Activated CD4-positive, alpha-beta T cell treated with anti-CD3 and anti-CD28 coated beads, Interleukin-2, amount 50 U/mL, for 48 hours (primary cell): ENCODE measurements at regions not wholly inside any gene's neighbourhood (a gene's known extent, or its start where the extent isn't known, plus 50 kb on each side); places are given as distances from the start of the nearest gene placed in this dataset.

Experiments used
- DNase-seq, 2 experiments: peaks; one replicate each; pipeline ENCODE4 v3.0.0-alpha.2; 2020

DNA sequence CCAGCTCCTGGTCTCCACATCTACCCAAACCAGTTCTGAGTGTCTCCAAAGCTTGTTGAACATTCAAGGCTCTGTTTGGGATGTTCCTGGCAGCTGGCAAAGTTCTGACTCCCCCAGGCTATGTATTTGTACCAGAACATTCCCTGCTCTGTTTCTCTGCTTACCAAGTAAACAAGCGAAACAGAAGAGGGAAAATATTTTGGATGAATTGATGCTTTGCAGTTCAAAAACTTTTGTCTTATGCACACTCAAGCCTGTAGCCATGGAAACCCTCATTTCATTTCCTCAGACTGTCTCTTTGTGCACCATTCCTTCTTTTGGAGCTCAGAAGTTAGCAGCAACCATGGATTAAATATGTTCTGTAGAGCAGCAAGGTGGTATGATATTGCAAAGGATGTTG lies 145.8 kb downstream of the ACTL7B start:
- DNase-seq = no peak

DNA sequence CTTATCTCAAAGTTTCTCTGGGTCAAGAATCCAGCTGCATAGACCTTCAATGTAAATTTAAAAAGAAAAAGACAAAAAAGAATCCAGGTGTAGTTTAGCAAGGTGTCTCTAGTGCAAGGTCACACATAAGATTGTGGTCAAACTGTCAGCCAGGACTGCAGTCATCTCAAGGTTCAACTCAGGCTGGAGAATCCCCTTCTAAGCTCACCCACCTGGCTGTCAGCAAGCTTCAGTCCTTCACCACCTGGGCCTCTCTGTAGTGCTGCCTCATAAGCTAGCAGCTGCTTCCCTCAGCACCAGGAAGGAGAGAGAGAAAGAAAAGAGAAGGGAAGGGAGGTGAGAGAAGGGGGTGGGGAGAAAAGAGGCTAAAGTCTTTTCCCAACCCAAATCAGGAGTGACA lies 146.7 kb downstream of the ACTL7B start:
- no peak for DNase-seq

DNA sequence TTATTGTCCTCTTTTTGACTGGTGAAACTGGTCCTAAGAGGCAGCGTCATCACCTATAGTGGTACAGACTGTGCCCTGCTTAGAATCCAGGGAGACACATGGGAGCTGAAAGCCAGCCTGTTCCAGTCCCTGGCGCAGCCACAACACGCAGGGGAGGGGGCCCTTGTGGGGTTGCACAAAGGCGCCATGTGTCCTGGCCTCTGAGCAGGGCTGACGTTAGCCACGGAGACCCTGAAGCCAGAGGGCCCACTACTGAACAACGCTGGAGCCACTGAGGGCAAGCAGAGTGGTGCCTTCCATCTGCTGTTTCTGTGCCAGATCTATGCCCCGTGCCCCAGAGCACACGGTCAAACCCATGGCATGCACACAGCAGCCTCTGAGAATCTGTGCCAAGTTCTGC lies 147.3 kb downstream of the ACTL7B start:
- DNase-seq = no peak

DNA sequence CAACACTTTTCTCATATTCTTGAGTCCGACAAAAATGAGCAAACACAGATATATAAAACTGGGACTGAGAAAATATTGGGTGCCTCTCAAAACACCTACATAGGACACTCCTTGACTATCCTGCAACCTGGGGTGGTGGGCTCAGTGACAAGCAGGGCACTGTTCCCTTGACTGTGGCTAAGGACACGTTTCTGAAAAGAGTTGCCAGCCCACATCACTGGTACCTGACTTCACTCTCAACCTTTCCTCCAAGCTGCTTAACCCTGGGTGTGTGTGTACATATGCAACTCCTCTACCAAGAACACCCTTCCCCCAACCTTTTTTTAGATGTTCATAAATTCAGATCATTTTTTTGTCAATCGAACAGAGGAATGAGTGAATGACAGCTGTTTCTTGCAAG lies 148.7 kb downstream of the ACTL7B start:
- no peak for DNase-seq

DNA sequence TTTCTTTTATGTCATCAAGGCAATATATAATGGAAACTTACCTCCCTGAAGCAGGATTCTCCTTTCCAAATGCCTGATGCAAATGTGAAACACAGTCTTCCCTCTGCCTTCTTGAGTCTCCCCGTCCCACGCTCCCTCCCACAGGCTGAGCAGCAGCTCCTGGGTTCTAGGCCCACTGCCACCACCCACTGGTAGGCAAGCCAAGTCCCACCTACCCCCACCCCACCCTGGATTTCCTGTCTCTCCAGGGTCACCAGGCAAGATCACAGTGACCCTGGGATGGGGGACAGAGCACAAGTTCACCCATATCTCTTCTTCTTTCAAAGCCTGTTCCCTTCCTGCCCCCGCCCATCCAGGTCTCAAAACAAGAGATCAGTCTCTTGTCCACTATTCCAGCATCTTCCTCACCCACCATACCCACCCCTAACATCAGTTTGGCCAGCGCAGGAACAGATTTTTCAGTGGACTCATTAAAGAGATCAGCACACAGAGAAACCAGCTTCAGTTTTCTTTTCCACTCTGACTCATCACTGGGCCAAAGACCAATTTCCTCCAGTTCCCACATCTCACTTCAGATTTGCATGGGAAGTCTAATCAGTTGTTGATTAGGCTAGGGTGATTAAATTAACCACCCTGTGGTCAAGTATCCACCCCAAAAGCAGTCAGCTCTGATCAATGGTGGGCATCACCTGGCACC lies 151.5 kb downstream of the ACTL7B start:
- DNase-seq = no peak

DNA sequence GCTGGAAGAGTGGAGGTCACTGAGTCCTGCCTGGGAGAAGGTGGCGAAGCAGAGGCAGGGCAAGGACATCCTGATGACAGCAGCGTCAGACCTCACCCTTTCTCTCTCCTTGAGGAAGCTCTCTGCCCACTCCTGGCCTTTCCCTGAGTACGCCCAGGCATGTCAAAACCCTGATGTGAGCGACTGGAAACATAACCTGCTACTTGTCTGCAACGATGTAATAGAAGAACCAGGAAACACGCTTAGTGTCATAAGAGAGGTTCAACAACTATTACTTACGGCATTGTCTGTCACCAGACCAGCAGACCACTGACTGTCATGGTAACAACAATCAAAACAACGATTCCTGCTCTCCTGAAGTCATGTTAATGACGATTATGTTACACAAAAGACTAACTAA lies 152.4 kb downstream of the ACTL7B start:
- no peak for DNase-seq

DNA sequence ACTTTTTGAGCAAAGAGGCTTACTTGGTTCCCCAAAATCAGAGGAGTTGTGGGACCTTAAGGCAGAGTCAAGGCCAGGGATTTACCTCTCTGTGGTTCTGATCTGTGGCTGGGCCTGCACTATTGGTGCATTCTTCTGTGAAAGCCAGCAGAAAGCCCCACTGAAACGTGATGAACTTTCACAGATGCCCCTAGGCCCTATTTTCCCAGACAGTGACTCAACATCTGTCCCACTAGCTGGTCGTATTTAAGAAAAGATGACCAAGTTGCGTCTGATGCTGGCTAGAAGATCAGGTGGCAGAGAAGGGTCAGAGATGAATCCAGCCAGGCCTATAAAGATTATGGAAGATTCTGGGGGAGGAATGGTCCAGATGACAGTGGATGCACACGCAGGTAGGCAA lies 153.1 kb downstream of the ACTL7B start:
- no peak for DNase-seq

DNA sequence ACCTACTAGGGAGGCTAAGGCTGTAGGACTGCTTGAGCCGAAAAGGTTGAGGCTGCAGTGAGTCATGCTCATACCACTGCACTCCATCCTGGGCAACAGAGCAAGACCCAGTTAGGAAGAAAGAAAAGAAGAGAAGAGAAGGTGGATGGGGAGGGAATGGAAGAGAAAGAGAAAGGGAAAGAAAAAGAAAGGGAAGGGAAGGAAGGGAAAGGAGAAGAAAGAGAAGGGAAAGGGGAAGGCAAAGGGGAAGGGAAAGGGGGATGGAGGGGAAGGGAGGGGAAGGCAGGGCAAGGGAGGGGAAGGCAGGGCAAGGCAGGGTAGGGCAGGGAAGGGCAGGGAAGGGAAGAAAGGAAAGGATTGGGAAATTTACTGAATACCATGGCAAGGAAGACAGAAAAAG lies 157.0 kb downstream of the ACTL7B start:
- DNase-seq = no peak

DNA sequence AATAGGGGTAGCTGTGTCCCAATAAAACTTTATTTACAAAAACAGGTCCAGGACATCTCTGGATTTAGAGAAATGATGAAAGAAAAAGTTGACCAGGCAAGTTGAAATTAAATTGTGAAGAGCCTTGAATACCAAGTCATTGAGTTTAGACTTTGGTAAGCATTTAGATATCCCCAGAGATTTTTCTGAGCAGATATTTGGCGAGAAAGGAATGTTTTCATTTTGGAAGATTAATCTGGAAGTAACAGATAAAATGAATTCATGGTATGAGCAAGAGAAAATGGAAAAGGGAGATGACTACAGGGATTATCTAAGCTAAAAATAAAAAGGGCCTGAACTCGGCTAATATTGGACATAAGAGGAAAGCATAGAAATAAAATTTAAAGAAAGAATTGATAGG lies 157.6 kb downstream of the ACTL7B start:
- DNase-seq = no peak

DNA sequence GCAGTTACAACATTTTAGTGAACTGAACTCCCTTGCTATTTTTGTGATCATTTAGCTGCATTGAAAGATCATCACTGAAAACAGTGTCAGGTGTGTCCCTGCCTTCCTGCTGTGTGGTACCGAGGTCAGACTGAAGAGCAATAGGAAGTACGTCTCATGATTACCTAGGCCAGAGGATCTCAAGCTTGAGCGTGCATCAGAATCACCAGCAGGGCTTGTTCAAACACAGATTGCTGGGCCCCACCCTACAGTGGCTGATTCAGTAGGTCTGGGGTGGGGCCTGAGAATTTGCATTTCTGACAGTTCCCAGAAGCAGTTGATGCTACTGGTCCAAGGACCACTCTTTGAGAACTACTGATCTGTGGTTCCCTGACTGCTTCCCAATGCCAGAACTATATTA lies 159.6 kb downstream of the ACTL7B start:
- no peak for DNase-seq

DNA sequence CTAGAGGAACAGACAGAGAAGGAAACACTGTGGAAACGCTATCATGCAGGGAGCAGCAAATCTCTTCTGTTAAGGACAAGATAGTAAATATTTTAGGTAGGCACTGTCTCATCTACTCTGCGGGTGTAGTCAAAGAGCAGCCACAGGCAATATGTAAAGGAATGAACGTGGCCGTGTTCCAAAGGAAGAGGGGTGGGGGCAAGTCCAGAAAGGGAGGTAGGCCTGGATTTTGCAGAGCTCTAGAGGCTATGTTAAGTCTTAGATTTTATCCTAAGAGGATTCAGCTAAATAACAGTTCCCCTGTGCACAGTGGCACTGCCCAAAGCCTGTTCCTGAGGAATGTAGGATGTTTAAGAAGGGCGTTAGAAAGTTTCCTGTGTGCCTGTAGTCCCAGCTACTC lies 161.6 kb downstream of the ACTL7B start:
- no peak for DNase-seq

DNA sequence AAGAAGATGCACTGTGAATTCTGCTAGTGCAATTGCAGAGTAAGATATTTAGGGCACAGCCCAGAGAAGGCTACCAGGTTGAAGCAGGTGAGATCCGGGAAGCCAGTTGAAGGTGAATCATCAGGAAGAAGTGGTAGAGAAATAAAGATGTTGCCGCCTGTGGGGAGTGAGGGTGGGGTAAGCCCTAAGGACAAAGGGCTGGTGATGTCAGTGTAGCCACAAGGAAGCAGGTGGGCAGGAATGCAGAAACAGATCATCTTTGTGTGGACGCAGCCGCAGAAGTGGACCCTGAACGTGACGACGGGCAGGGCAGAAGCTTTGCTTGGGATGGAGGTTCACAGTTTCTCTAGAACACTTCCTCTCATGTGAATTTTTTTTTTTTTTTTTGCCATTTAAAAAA lies 164.2 kb downstream of the ACTL7B start:
- no peak for DNase-seq

DNA sequence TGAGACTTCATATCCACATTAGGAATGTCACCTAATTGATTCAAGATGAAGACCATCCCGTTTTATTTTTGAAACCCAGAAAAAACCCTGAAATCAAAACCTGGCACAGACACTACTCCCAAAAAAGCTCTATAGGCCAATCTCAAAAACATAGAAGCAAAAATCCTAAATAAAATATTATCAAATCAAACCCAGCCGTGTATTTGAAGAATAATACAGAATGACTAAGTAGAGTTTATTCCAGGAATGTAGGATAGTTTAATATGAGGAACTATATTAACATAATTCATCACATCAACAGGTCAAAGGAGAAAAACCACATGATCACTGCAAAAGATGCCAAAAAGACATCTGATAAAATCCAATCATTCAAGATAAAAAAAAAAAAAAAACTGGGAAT lies 167.1 kb downstream of the ACTL7B start:
- no peak for DNase-seq

DNA sequence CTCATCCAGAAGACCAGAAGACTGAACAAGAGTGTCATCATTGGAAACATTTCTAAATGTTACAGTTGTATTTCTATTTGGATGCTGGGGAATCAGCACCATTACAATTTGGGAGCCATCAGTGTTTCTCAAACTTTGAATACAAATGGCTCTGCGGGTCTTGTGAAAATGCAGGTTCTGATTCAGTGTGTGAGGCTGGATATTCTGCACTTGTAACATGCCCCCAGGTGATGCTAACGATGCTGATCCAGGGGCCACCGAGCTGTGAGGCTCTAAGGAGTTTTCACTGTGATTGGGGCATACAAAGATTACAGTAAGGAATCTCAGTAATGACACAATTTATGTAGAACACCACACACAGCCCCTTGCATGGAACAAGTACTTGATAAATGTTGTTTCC lies 167.7 kb downstream of the ACTL7B start:
- no peak for DNase-seq

DNA sequence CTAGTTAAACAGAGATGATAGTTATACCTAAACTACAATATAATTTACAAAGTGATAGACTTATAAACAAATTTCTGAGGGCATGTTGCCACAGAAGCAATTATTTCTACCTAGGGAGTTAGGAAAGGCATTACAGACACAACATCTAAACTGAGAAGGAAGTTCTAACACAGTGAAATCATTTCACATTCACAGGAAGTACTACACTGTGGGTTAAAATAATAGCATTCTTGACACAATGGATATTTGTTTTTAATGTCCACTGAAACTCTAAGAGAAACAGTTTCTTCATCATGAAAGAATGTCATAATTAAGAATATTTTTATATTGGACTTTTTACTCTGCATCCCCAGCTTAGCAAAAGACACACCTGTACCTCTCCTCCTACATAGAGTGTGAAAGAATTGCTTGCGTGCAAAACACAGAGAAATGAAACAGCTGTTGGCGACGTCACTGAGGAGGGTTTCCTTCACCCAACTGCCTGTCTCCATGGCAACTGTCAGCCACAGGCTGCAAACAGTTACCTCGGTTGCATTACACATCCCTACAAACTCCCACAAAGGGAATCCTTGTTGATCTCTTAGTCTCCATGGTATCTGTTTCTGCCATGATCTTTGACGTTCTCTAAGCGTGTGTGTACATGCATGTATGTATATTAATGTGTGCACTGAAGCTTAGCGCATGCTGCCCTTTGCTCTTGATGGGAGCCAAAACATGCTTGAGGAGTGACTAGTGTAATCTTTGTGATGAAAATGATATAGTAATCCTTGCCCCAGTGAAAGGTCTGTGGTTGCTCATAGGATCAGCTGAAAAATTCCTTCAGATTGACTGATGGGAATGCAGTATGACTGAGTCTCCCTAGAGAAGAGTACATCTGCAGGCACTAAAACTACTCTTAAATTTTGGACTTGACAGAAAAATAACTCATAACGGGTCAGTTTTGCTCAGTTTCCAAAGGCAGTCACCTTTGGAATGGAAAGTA lies 168.5 kb downstream of the ACTL7B start:
- no peak for DNase-seq

DNA sequence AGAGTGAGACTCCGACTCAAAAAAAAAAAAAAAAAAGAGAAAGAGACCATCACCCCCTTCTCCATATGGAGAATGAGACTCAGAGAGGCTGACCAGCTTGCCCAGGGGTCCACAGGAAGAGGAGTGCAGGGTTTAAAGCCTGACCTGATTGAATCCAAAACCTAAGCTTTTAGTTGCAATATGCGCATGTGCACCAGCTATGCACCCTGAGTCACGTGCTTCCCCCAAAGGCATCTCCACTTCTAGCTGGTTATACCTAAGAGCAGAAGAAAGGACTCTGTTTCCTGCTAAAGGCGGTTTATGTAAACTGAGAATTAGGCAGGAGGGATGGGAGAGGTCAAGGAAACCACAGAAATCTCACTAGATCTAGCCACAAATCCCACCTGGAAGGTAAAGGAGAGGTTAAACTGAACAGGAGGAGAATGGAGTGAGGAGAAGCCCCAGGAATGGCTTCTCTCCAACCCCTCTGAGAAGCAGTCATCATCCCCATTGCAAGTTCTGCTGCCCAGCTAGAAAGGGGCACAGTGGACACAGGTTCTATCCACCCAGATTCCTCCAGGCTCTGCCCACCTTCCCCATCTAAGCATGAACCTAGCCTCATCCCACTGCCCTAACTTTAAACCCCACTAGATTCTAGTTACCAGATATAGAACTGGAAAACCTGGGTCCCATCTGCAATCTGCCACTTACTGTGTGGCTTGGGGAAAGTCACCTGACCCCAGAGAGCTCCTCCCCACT lies 171.3 kb downstream of the ACTL7B start:
- no peak for DNase-seq

DNA sequence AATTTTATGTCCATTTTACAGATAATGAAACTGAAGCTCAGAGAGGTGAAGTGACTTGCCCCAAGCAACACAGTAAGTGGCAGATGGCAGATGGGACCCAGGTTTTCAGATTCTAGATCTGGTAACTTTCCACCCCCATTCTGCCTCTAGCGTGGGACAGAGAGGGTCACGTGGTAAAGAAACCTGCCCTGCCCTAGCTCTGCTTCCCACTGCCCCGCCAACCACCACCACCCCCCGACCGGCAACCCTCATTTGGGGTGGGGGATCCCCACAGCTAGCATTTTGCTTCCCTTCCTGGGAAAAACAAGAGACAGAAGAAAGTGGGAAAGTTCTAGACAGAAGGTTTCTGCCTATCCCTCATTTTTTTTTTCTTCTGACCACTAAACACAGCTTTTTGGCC lies 172.5 kb downstream of the ACTL7B start:
- no peak for DNase-seq

DNA sequence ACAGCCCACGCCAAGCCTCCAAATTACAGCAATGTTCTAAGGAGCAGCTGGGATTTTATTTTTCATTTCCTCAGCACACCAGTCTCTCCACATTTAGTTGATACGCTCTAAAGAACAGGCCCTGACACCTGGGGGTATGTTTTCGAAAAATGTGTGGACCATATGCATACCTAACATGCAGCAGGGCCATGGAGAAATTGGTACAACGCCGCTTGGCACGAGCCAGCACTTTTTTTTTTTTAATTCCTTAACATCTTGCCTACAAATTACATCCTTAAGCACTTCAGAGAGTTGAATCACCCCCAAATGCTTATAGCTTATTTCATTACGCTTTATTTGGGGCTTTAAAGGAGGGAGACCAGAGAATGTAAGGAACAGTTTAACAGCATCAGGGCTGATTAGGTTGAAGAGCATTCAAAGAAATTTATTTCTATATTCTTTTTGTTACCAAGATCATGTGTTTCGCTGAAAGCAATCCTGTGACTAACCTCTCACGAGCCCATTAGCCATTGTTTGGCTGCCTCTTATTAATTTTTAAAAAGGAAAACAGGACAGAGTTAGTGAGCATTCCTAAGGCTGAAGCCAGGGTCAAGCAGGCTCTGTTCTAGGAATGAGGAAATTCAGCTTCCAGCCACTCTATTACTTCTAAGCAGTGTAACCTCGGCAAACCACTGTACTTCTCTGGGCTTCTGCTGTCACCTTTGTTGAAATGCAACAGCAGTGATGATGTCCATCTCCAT lies 173.8 kb downstream of the ACTL7B start:
- no peak for DNase-seq

DNA sequence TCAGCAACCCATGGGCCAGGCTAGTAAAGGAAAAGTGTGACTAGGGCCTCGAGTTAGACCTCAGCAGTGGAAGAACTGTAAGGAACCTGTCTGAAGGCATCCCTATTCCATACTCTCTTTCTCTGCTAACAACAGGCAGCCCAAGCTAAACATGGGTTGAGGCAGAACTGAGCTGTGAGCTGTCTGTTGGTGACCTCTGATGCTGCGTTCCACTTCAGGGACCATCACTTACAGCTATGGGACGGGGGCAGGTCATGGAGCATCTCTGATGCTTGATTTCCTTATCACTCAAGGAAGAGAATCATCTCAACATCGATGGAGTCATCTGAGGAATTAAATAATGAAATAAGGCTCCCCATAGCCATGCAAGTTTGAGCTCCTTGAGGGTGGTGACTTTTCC lies 174.8 kb downstream of the ACTL7B start:
- no peak for DNase-seq

DNA sequence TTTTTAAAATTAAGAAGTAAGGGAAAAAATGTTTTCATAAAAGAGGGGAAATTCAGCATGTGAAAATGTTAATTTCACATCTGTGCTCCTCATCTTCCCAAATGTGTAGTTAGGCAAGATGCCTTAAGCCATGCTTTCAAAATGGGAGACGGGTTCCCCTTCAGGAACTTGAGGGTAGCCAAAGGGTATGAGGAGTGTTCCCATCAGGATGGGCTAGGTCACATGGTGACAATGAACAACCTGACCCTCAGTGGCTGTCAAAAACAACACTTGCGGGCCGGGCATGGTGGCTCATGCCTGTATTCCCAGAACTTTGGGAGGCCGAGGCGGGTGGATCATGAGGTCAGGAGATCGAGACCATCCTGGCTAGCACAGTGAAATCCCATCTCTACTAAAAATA lies 178.0 kb downstream of the ACTL7B start:
- no peak for DNase-seq

DNA sequence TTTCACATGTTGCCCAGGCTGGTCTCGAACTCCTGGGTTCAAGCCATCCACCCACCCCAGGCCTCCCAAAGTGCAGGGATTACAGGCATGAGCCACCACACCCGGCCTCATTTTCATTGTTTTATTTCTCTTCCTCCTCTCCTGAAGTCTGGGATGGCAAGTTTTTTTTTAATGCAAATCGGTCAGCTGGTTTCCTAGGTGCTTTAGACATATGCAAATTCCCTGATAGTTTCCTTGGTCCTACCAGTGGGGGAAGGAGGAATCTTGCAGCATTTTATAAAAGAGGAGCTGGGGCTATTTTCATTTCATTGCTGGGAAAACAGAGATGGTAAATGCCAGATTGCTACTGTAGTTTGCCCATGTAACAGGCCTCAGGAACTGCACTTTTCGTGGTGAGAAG lies 179.4 kb downstream of the ACTL7B start:
- DNase-seq = no peak

DNA sequence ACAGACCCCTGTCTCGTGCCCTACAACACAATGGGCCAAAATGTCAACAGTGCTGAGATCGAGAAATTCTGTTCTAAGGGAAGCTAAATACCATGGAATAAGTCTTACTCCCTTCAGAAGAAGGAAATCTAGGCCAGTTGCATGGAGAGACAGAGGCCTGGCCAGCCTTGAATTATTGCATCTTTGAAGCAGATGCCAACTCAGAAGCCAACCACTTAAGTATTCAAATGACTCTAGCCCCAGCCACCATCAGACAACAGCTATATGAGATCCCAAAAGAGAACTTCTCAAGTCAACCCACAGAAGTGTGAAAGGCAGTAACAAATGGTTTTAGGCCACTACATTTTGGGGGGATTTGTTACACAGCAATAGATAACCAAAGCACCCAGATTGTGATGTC lies 180.1 kb downstream of the ACTL7B start:
- no peak for DNase-seq
